Keratinocyte (primary cell): ENCODE measurements at regions not wholly inside any gene's neighbourhood (a gene's known extent, or its start where the extent isn't known, plus 50 kb on each side); places are given as distances from the start of the nearest gene placed in this dataset.

Experiments used
- EZH2 ChIP-seq: IDR thresholded peaks from one replicate; pipeline ENCODE4 v1.6.1; 2012; ENCODE audit warnings: inconsistent platforms, mild to moderate bottlenecking, low read length, moderate library complexity
- TF ChIP-seq, protein P1 (sequence below), 3 experiments: IDR thresholded peaks in 1 of 3; conservative IDR thresholded peaks in 1 of 3; optimal IDR thresholded peaks in 1 of 3; 2 replicates in 2 of 3; 3 replicates in 1 of 3; pipeline versions ENCODE3 to v1.5.1; 2011; ENCODE audit warnings: low read length in 3 of 3, mild to moderate bottlenecking in 3 of 3, moderate library complexity in 2 of 3, control low read depth in 1 of 3, inconsistent platforms in 1 of 3; ENCODE audit not compliant: insufficient read depth in 2 of 3; ENCODE audit errors: extremely low read depth in 1 of 3

- TF ChIP-seq, protein P1, sequence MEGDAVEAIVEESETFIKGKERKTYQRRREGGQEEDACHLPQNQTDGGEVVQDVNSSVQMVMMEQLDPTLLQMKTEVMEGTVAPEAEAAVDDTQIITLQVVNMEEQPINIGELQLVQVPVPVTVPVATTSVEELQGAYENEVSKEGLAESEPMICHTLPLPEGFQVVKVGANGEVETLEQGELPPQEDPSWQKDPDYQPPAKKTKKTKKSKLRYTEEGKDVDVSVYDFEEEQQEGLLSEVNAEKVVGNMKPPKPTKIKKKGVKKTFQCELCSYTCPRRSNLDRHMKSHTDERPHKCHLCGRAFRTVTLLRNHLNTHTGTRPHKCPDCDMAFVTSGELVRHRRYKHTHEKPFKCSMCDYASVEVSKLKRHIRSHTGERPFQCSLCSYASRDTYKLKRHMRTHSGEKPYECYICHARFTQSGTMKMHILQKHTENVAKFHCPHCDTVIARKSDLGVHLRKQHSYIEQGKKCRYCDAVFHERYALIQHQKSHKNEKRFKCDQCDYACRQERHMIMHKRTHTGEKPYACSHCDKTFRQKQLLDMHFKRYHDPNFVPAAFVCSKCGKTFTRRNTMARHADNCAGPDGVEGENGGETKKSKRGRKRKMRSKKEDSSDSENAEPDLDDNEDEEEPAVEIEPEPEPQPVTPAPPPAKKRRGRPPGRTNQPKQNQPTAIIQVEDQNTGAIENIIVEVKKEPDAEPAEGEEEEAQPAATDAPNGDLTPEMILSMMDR (optimal IDR thresholded peaks at IDR 0.05 in 1 of 3, IDR thresholded peaks at IDR 0.05 in 1 of 3, conservative IDR thresholded peaks at IDR 0.05 in 1 of 3; ENCODE audit: extremely low read depth in 1 of 3, insufficient read depth in 2 of 3, low read length in 3 of 3) = no peak
- no peak for TF ChIP-seq EZH2
These were observed 894.1 kb upstream of the API5 start for GRCh38 chr11:42417691-42418090.
